H9 (cell line): ENCODE measurements at regions not wholly inside any gene's neighbourhood (a gene's known extent, or its start where the extent isn't known, plus 50 kb on each side); places are given as distances from the start of the nearest gene placed in this dataset.

Source experiments
- DNase-seq: peaks from one replicate; pipeline ENCODE4 v3.0.0-alpha.2; 2017
- H2AFZ ChIP-seq: one replicate; pipeline ENCODE4 v1.6.1; 2013; ENCODE audit warnings: mild to moderate bottlenecking, low read length, control low read depth, moderate library complexity
- H2AK5ac ChIP-seq: 2 replicates; pipeline ENCODE4 v1.6.1; 2013; ENCODE audit warnings: low read length, control low read depth, mixed read lengths; ENCODE audit not compliant: insufficient read length
- H2BK120ac ChIP-seq: one replicate; pipeline ENCODE4 v1.6.1; 2013; ENCODE audit warnings: low read depth, mild to moderate bottlenecking, low read length, control low read depth, inconsistent platforms; ENCODE audit not compliant: poor library complexity, severe bottlenecking
- H2BK12ac ChIP-seq: 2 replicates; pipeline ENCODE4 v1.6.1; 2013; ENCODE audit warnings: low read length, control low read depth, mixed read lengths, low read depth; ENCODE audit not compliant: insufficient read length
- H2BK15ac ChIP-seq: 2 replicates; pipeline ENCODE4 v1.6.1; 2013; ENCODE audit warnings: low read depth, low read length, control low read depth
- H2BK20ac ChIP-seq: one replicate; pipeline ENCODE4 v1.6.1; 2013; ENCODE audit warnings: low read depth, mild to moderate bottlenecking, low read length, control low read depth, inconsistent platforms; ENCODE audit not compliant: poor library complexity, severe bottlenecking
- H2BK5ac ChIP-seq: 2 replicates; pipeline ENCODE4 v1.6.1; 2013; ENCODE audit warnings: low read length, control low read depth, mixed read lengths; ENCODE audit not compliant: insufficient read length
- H3K14ac ChIP-seq: 2 replicates; pipeline ENCODE4 v1.6.1; 2013; ENCODE audit warnings: low read length, control low read depth; ENCODE audit not compliant: insufficient read depth
- H3K18ac ChIP-seq: 2 replicates; pipeline ENCODE4 v1.6.1; 2013; ENCODE audit warnings: low read depth, mild to moderate bottlenecking, mixed read lengths, low read length, control low read depth; ENCODE audit not compliant: insufficient read length
- H3K23ac ChIP-seq: 2 replicates; pipeline ENCODE4 v1.6.1; 2013; ENCODE audit warnings: low read length, control low read depth, mixed read lengths, low read depth; ENCODE audit not compliant: insufficient read length
- H3K23me2 ChIP-seq: 2 replicates; pipeline ENCODE4 v1.6.1; 2013; ENCODE audit warnings: low read depth, mild to moderate bottlenecking, mixed read lengths, low read length, control low read depth; ENCODE audit not compliant: insufficient read length, poor library complexity, severe bottlenecking
- H3K27ac ChIP-seq: 2 replicates; pipeline ENCODE4 v1.5.1; 2013; ENCODE audit warnings: low read length, control low read depth, mixed read lengths, low read depth; ENCODE audit not compliant: insufficient read length
- H3K27me3 ChIP-seq: 2 replicates; pipeline ENCODE4 v1.6.1; 2013; ENCODE audit warnings: low read length, control low read depth, inconsistent platforms; ENCODE audit not compliant: insufficient read depth
- H3K4ac ChIP-seq: 2 replicates; pipeline ENCODE4 v1.6.1; 2013; ENCODE audit warnings: low read depth, mild to moderate bottlenecking, control low read depth, inconsistent platforms, low read length, moderate library complexity
- H3K4me1 ChIP-seq: 2 replicates; pipeline ENCODE4 v1.6.1; 2013; ENCODE audit warnings: low read length, control low read depth, inconsistent platforms; ENCODE audit not compliant: insufficient read depth
- H3K4me2 ChIP-seq: 2 replicates; pipeline ENCODE4 v1.6.1; 2013; ENCODE audit warnings: low read length, control low read depth, mixed read lengths; ENCODE audit not compliant: insufficient read length, insufficient read depth
- H3K56ac ChIP-seq: 2 replicates; pipeline ENCODE4 v1.6.1; 2013; ENCODE audit warnings: low read depth, mild to moderate bottlenecking, mixed read lengths, low read length, control low read depth; ENCODE audit not compliant: insufficient read length
- H3K79me1 ChIP-seq: 2 replicates; pipeline ENCODE4 v1.6.1; 2013; ENCODE audit warnings: low read depth, mild to moderate bottlenecking, moderate library complexity, low read length, control low read depth, inconsistent platforms; ENCODE audit not compliant: insufficient read depth, poor library complexity, severe bottlenecking
- H3K79me2 ChIP-seq: 2 replicates; pipeline ENCODE4 v1.6.1; 2013; ENCODE audit warnings: low read length, control low read depth, inconsistent platforms; ENCODE audit not compliant: insufficient read depth
- H3K9ac ChIP-seq: 2 replicates; pipeline ENCODE4 v1.6.1; 2013; ENCODE audit warnings: low read length, control low read depth, mixed read lengths; ENCODE audit not compliant: insufficient read length; ENCODE audit errors: extremely low read depth
- H3K9me3 ChIP-seq: one replicate; pipeline ENCODE4 v1.6.1; 2013; ENCODE audit warnings: low read depth, low read length, inconsistent platforms; ENCODE audit not compliant: control insufficient read depth
- H3T11ph ChIP-seq: one replicate; pipeline ENCODE4 v1.6.1; 2013; ENCODE audit warnings: mild to moderate bottlenecking, low read length, control low read depth, inconsistent platforms
- H4K20me1 ChIP-seq: one replicate; pipeline ENCODE4 v1.6.1; 2013; ENCODE audit not compliant: control insufficient read depth, insufficient read length, insufficient read depth
- H4K5ac ChIP-seq: 2 replicates; pipeline ENCODE4 v1.6.1; 2013; ENCODE audit warnings: low read depth, mild to moderate bottlenecking, mixed read lengths, low read length, control low read depth; ENCODE audit not compliant: insufficient read length
- H4K8ac ChIP-seq: replicated peaks from 2 replicates; pipeline ENCODE4 v1.6.1; 2013; ENCODE audit warnings: low read length, control low read depth, mixed read lengths, low read depth; ENCODE audit not compliant: insufficient read length
- H4K91ac ChIP-seq: 2 replicates; pipeline ENCODE4 v1.6.1; 2013; ENCODE audit warnings: low read depth, mild to moderate bottlenecking, moderate library complexity, mixed read lengths, low read length, control low read depth; ENCODE audit not compliant: insufficient read length
- H3K27ac Mint-ChIP-seq, 3 experiments: 2 replicates in 2 of 3; 3 replicates in 1 of 3; pipeline ENCODE4 v1.8.0; 2020 to 2021; ENCODE audit warnings: mixed read lengths in 3 of 3, mild to moderate bottlenecking in 1 of 3, moderate library complexity in 1 of 3
- H3K27me3 Mint-ChIP-seq: 2 replicates; pipeline ENCODE4 v1.8.0; 2021; ENCODE audit warnings: low read depth, mild to moderate bottlenecking, moderate library complexity, mixed read lengths
- H3K36me3 Mint-ChIP-seq, 3 experiments: 2 replicates in 2 of 3; 3 replicates in 1 of 3; pipeline ENCODE4 v1.8.0; 2020 to 2021; ENCODE audit warnings: low read depth in 3 of 3, mixed read lengths in 3 of 3; ENCODE audit not compliant: insufficient read depth in 1 of 3
- H3K4me1 Mint-ChIP-seq, 2 experiments: 2 replicates each; pipeline ENCODE4 v1.8.0; 2020; ENCODE audit warnings: mixed read lengths in 2 of 2
- H3K4me3 Mint-ChIP-seq, 2 experiments: 2 replicates in 1 of 2; 3 replicates in 1 of 2; pipeline ENCODE4 v1.8.0; 2020 to 2021; ENCODE audit warnings: mild to moderate bottlenecking in 2 of 2, mixed read lengths in 2 of 2, moderate library complexity in 1 of 2
- H3K9me3 Mint-ChIP-seq, 2 experiments: 2 replicates in 1 of 2; 3 replicates in 1 of 2; pipeline ENCODE4 v1.8.0; 2020; ENCODE audit warnings: mild to moderate bottlenecking in 2 of 2, mixed read lengths in 2 of 2, moderate library complexity in 1 of 2
- CTCF ChIP-seq: fragments of 200-600 bp; sonication (generic); conservative IDR thresholded peaks from 3 replicates; pipeline ENCODE4 v1.8.0; 2021; ENCODE audit warnings: antibody characterized with exemption, mild to moderate bottlenecking
- WGBS: extraction: QIAGEN DNeasy Blood & Tissue Kit; methylation state at CpG from one replicate; pipeline ENCODE4 v1.1.7; 2013; ENCODE audit warnings: missing lambda C conversion rate, low lambda C conversion rate, mixed read lengths; ENCODE audit not compliant: insufficient read length; ENCODE audit errors: extremely low coverage; 5-methylcytosine and 5-hydroxymethylcytosine counted together

GRCh38 chr15:69533522-69533921 lies 80.9 kb downstream of the RPLP1 start:
- H3K79me1 ChIP-seq = no peaks in the 10 kb centered on the region
- Mint-ChIP-seq H3K4me1 (peaks cover 24 to 60% of the 10 kb centered on the region in 2 experiments), H3K27ac (no peak overlapping the region), H3K36me3 (no peaks in the 10 kb centered on the region; a peak in 1 of 7 replicates), H3K9me3 (no peaks in the 10 kb centered on the region), H3K4me3 (no peak overlapping the region), H3K27me3 (no peaks in the 10 kb centered on the region)
- H4K20me1 ChIP-seq = no peaks in the 10 kb centered on the region
- no peak overlapping the region for H4K91ac ChIP-seq
- H3K18ac ChIP-seq = no peak overlapping the region
- H2BK5ac ChIP-seq = no peak overlapping the region
- no peak overlapping the region for H3K27ac ChIP-seq
- no peak overlapping the region for H3T11ph ChIP-seq
- no CpG with 5 or more reads among the region's 5 CpGs for WGBS
- H2BK120ac ChIP-seq = no peak overlapping the region
- no peak overlapping the region for H4K5ac ChIP-seq
- H3K23me2 ChIP-seq = no peaks in the 10 kb centered on the region
- no peak overlapping the region for H3K4ac ChIP-seq
- H3K4me1 ChIP-seq = peaks cover 13% of the 10 kb centered on the region; the same call in 1 of the 2 replicates
- H2AK5ac ChIP-seq = no peak overlapping the region
- no peak overlapping the region for H2AFZ ChIP-seq
- H2BK12ac ChIP-seq = no peak overlapping the region
- H2BK20ac ChIP-seq = no peak overlapping the region
- DNase-seq = no peak
- no peak for TF ChIP-seq CTCF
- H3K9ac ChIP-seq = no peak overlapping the region
- no peak overlapping the region for H4K8ac ChIP-seq
- no peak overlapping the region for H3K23ac ChIP-seq
- H2BK15ac ChIP-seq = no peak overlapping the region
- H3K79me2 ChIP-seq = no peaks in the 10 kb centered on the region
- H3K27me3 ChIP-seq = no peaks in the 10 kb centered on the region
- no peaks in the 10 kb centered on the region for H3K9me3 ChIP-seq
- H3K14ac ChIP-seq = no peak overlapping the region
- no peak overlapping the region for H3K56ac ChIP-seq
- no peak overlapping the region for H3K4me2 ChIP-seq
